ENCODE measurements at regions not wholly inside any gene's neighbourhood (a gene's known extent, or its start where the extent isn't known, plus 50 kb on each side); places are given as distances from the start of the nearest gene placed in this dataset.

DNA sequence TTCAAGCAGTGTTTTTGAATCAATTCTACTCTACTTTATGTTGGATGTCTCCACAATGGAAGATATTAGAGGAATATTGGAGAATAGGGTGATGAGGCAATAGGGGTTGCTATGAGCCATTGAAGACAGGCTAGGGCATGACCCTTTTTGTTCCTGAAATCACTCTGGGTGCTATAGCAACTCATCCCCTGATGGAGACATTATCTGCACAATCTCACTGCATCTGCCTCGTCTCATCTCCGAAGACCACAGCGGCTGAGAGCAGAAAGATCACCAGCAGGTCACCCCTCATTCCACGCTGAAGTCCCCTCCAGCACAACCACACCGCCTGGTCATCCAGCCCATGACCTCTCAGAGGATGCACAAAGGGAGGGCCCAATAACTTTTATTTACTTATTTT, 150.4 kb upstream of the TMEM132C start:
- no peak overlapping the region for H3K4me3 ChIP-seq (ENCODE audit: low read length)
- TF ChIP-seq, protein P1, sequence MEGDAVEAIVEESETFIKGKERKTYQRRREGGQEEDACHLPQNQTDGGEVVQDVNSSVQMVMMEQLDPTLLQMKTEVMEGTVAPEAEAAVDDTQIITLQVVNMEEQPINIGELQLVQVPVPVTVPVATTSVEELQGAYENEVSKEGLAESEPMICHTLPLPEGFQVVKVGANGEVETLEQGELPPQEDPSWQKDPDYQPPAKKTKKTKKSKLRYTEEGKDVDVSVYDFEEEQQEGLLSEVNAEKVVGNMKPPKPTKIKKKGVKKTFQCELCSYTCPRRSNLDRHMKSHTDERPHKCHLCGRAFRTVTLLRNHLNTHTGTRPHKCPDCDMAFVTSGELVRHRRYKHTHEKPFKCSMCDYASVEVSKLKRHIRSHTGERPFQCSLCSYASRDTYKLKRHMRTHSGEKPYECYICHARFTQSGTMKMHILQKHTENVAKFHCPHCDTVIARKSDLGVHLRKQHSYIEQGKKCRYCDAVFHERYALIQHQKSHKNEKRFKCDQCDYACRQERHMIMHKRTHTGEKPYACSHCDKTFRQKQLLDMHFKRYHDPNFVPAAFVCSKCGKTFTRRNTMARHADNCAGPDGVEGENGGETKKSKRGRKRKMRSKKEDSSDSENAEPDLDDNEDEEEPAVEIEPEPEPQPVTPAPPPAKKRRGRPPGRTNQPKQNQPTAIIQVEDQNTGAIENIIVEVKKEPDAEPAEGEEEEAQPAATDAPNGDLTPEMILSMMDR (conservative IDR thresholded peaks at IDR 0.05; ENCODE audit: low read length): no peak
- no peak for DNase-seq (ENCODE audit: low read depth)

GRCh38 chr12:128120035-128120434, 146.9 kb upstream of the TMEM132C start:
- TF ChIP-seq, protein P1 (conservative IDR thresholded peaks at IDR 0.05; ENCODE audit: low read length): no peak
- DNase-seq (ENCODE audit: low read depth): no peak

DNA sequence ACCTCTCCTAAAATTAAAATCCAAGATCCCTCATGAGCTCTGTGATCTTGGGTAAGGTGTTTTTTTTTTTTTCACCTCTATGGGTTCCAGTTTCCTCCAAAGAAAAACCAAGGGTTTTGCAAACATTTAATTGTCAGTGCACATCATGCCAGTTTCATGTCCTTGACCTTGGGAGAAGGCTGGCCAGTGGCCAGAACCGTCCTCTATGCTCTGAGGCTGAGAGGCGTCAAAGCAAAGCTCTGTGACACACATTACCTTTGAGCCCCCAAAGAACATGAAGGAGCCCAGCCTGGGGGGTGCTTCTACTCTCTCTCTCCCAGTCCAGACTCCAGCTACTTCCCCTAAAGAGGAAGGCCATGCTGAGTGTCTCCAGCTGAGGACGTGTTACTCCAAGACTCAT, 145.5 kb upstream of the TMEM132C start:
- no peak for DNase-seq (ENCODE audit: low read depth)
- H3K4me3 ChIP-seq (ENCODE audit: low read length): no peak overlapping the region
- TF ChIP-seq, protein P1 (conservative IDR thresholded peaks at IDR 0.05; ENCODE audit: low read length): no peak

More at GRCh38 chr12:128120035-128120434, 146.9 kb upstream of the TMEM132C start:
- H3K4me3 ChIP-seq (ENCODE audit: low read length): no peak overlapping the region

DNA sequence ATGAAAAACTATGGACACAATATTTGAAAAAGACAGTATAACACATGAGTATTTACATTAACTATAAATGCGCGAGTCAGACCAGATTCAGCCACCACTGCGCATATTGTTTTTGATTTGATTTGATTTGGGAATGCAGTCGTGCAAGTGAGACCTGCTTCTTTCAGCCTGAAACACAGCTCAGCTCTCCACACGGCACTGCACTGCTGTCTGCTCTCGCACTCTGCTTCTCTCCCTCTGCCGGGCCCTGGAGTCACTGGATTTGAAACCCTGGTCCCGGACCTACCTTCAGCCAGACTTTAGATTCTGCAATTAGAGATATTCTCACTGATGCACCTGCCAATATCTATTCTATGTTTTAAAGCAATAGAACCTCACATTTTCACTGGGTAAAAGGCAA, 143.9 kb upstream of the TMEM132C start:
- no peak for DNase-seq (ENCODE audit: low read depth)
- TF ChIP-seq, protein P1 (conservative IDR thresholded peaks at IDR 0.05; ENCODE audit: low read length): no peak
- no peak overlapping the region for H3K4me3 ChIP-seq (ENCODE audit: low read length)

- no peak for DNase-seq (ENCODE audit: low read depth)
- no peak overlapping the region for H3K4me3 ChIP-seq (ENCODE audit: low read length)
- TF ChIP-seq, protein P1 (conservative IDR thresholded peaks at IDR 0.05; ENCODE audit: low read length): no peak
Observed at GRCh38 chr12:128131955-128132354, 135.0 kb upstream of the TMEM132C start.

DNA sequence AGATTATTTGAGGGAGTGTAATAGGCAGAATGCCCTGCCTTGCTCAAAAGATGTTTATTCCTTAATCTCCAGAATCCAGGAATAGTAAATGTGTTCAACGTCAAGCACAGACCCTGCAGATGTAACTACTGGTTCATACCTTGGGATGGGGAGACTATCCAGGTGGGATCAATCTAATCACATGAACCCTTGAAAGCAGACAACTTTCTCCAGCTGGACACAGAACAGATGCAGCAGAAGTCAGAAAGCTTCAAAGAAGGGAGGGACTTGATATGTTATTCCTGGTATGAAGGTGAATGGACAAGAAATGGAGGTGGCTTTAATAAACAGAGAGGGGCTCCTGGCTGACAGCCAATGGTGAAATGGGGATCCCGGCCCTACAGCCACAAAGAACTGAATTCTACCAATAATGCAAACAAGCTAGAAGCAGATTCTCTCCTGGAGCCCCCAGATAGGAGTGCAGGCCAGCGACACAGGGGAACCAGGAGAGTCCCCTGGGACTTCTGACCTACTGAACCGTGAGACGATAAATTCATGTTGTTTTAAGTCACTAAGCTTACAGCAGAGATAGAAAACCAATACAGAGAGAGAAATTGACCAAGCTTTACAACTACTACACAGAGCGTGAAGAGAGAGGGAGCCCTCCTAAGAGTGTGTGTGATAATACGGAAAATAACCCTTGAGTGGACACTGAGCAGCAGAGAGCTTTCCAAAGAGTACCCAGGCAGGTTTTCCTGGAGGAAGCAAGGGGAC, 133.5 kb upstream of the TMEM132C start:
- no peak for DNase-seq (ENCODE audit: low read depth)
- no peak overlapping the region for H3K4me3 ChIP-seq (ENCODE audit: low read length)
- TF ChIP-seq, protein P1 (conservative IDR thresholded peaks at IDR 0.05; ENCODE audit: low read length): no peak

GRCh38 chr12:128137140-128137539, 129.8 kb upstream of the TMEM132C start:
- DNase-seq (ENCODE audit: low read depth): no peak
- TF ChIP-seq, protein P1 (conservative IDR thresholded peaks at IDR 0.05; ENCODE audit: low read length): no peak
- no peak overlapping the region for H3K4me3 ChIP-seq (ENCODE audit: low read length)

Data from AG10803 (cell line).